CD4-positive, alpha-beta T cell (primary cell): ENCODE measurements at regions not wholly inside any gene's neighbourhood (a gene's known extent, or its start where the extent isn't known, plus 50 kb on each side); places are given as distances from the start of the nearest gene placed in this dataset.

Source experiments
- ATAC-seq: fragments of 200-7000 bp; cut with Tn5 transposase; one replicate; pipeline ENCODE4 v1.10.0; 2022; ENCODE audit warnings: mild to moderate bottlenecking; ENCODE audit not compliant: poor library complexity
- CTCF ChIA-PET: fragments of 350-600 bp; sonication (Branson Sonifier 250); formaldehyde crosslinking; loops from one replicate; lab custom pipeline; 2021; ENCODE audit warnings: antibody characterized with exemption, inconsistent platforms; lab: Charles Lee
- POLR2A ChIA-PET: fragments of 350-600 bp; sonication (Branson Sonifier 250); formaldehyde crosslinking; loops from one replicate; lab custom pipeline; 2021; ENCODE audit warnings: antibody characterized with exemption, inconsistent platforms; lab: Charles Lee
- DNase-seq, 14 experiments: peaks; one replicate each; pipeline ENCODE4 v3.0.0-alpha.2; 2013 to 2020; ENCODE audit warnings: mixed read lengths in 2 of 14
- H3K27ac ChIP-seq, 2 donors: one replicate each; pipeline versions ENCODE4 v1.5.1 to v1.7.0; 2013; ENCODE audit warnings: low read length in 2 of 2, low read depth in 1 of 2, mild to moderate bottlenecking in 1 of 2
- H3K27me3 ChIP-seq, 2 experiments: 1 replicate in 1 of 2; 2 replicates in 1 of 2; pipeline versions ENCODE4 v1.6.1 to v1.7.0; 2013; ENCODE audit warnings: low read length in 2 of 2, control low read depth in 1 of 2, mild to moderate bottlenecking in 1 of 2, moderate library complexity in 1 of 2; ENCODE audit not compliant: insufficient read depth in 2 of 2, control insufficient read depth in 1 of 2
- H3K36me3 ChIP-seq: one replicate; pipeline ENCODE4 v1.6.1; 2013; ENCODE audit warnings: low read length, control low read depth; ENCODE audit not compliant: insufficient read depth
- H3K4me1 ChIP-seq: one replicate; pipeline ENCODE4 v1.6.1; 2013; ENCODE audit warnings: low read length, control low read depth; ENCODE audit not compliant: insufficient read depth
- H3K4me3 ChIP-seq: one replicate; pipeline ENCODE4 v1.5.1; 2013; ENCODE audit warnings: mild to moderate bottlenecking, low read length, moderate library complexity
- H3K9me3 ChIP-seq, 2 experiments: 1 replicate in 1 of 2; 2 replicates in 1 of 2; pipeline versions ENCODE4 v1.6.1 to v1.7.0; 2013; ENCODE audit warnings: low read length in 2 of 2, mild to moderate bottlenecking in 2 of 2, control low read depth in 1 of 2, moderate library complexity in 1 of 2; ENCODE audit not compliant: control insufficient read depth in 1 of 2, insufficient read depth in 1 of 2
- H3K27ac Mint-ChIP-seq: one replicate; pipeline ENCODE4 v1.8.0; 2020; ENCODE audit warnings: mixed read lengths
- H3K27me3 Mint-ChIP-seq: one replicate; pipeline ENCODE4 v1.8.0; 2021; ENCODE audit warnings: mixed read lengths
- H3K36me3 Mint-ChIP-seq: one replicate; pipeline ENCODE4 v1.8.0; 2021; ENCODE audit warnings: low read depth, mixed read lengths
- H3K4me1 Mint-ChIP-seq: one replicate; pipeline ENCODE4 v1.8.0; 2021; ENCODE audit warnings: low read depth, mixed read lengths
- H3K4me3 Mint-ChIP-seq: one replicate; pipeline ENCODE4 v1.8.0; 2020; ENCODE audit warnings: mild to moderate bottlenecking, mixed read lengths
- H3K9me3 Mint-ChIP-seq: one replicate; pipeline ENCODE4 v1.8.0; 2020; ENCODE audit warnings: mixed read lengths
- CTCF ChIP-seq: fragments of 200-600 bp; IDR thresholded peaks from one replicate; pipeline ENCODE4 v1.8.0; 2022; ENCODE audit warnings: antibody characterized with exemption, mild to moderate bottlenecking
- intact Hi-C, 2 experiments: fragments of 100-400 bp; cut with DNase I in 1 of 2; cut with micrococcal nuclease in 1 of 2; formaldehyde crosslinking; loops; one replicate each; pipeline versions ENCODE4 v1.15.1 to v1.9.0; 2023 to 2025; cut with DNase I, micrococcal nuclease

- Histone ChIP-seq H3K9me3 (peaks cover 0 to 11% of the 10 kb centered on the region in 2 experiments), H3K4me1 (no peaks in the 10 kb centered on the region), H3K36me3 (no peaks in the 10 kb centered on the region), H3K27ac (no peak overlapping the region), H3K4me3 (no peak overlapping the region), H3K27me3 (no peaks in the 10 kb centered on the region)
- Mint-ChIP-seq H3K4me1 (no peaks in the 10 kb centered on the region), H3K4me3 (no peak overlapping the region), H3K27me3 (no peaks in the 10 kb centered on the region), H3K36me3 (no peaks in the 10 kb centered on the region), H3K27ac (no peak overlapping the region), H3K9me3 (peaks cover 12% of the 10 kb centered on the region)
- POLR2A ChIA-PET, result no interaction called here
- no peak for DNase-seq
- CTCF ChIA-PET, result no interaction called here
- no peak for TF ChIP-seq CTCF
- ATAC-seq, result no peak
- intact Hi-C loops, result no loop called here
Observed at GRCh38 chr7:118590107-118590506, 365.6 kb downstream of the ANKRD7 start.

- DNase-seq (no peak), ATAC-seq (no peak)
- Histone ChIP-seq H3K9me3 (no peaks in the 10 kb centered on the region), H3K4me3 (no peak overlapping the region), H3K27ac (no peak overlapping the region), H3K4me1 (no peaks in the 10 kb centered on the region), H3K27me3 (no peaks in the 10 kb centered on the region), H3K36me3 (no peaks in the 10 kb centered on the region)
- Mint-ChIP-seq H3K4me3 (no peak overlapping the region), H3K9me3 (no peaks in the 10 kb centered on the region), H3K4me1 (no peaks in the 10 kb centered on the region), H3K27me3 (no peaks in the 10 kb centered on the region), H3K36me3 (no peaks in the 10 kb centered on the region), H3K27ac (no peak overlapping the region)
- CTCF ChIA-PET, result no interaction called here
- TF ChIP-seq CTCF, result no peak
- intact Hi-C loops, result no loop called here
- POLR2A ChIA-PET, result no interaction called here
Observed at GRCh38 chr7:118602090-118602489, 377.6 kb downstream of the ANKRD7 start.

GRCh38 chr7:118606602-118607001, 382.1 kb downstream of the ANKRD7 start:
- no peaks in the 10 kb centered on the region for H3K4me1 Mint-ChIP-seq
- ATAC-seq, result no peak
- no peak overlapping the region for H3K4me3 Mint-ChIP-seq
- no peaks in the 10 kb centered on the region for H3K27me3 Mint-ChIP-seq
- no peaks in the 10 kb centered on the region for H3K4me1 ChIP-seq
- no peak overlapping the region for H3K27ac ChIP-seq
- no peak overlapping the region for H3K27ac Mint-ChIP-seq
- H3K9me3 ChIP-seq, result peaks cover 0 to 10% of the 10 kb centered on the region in 2 experiments
- no peaks in the 10 kb centered on the region for H3K27me3 ChIP-seq
- intact Hi-C loops, result no loop called here
- DNase-seq, result no peak
- H3K36me3 Mint-ChIP-seq, result no peaks in the 10 kb centered on the region
- TF ChIP-seq CTCF, result no peak
- no peaks in the 10 kb centered on the region for H3K36me3 ChIP-seq
- no peak overlapping the region for H3K4me3 ChIP-seq
- CTCF ChIA-PET, result no interaction called here
- H3K9me3 Mint-ChIP-seq, result no peaks in the 10 kb centered on the region
- POLR2A ChIA-PET, result no interaction called here
